ENCODE measurements at regions not wholly inside any gene's neighbourhood (a gene's known extent, or its start where the extent isn't known, plus 50 kb on each side); places are given as distances from the start of the nearest gene placed in this dataset.
A peak's percentile ranks its signal among the peaks of the same experiment; 100 is the strongest.

- H3K4me1 ChIP-seq (ENCODE audit: control insufficient read depth in 1 of 2, insufficient read depth in 2 of 2, low read length in 2 of 2): peaks cover 39 to 42% of the 10 kb centered on the region in 2 experiments
- H3K79me2 ChIP-seq (ENCODE audit: control insufficient read depth, insufficient read depth, low read length, poor library complexity): peaks cover 2% of the 10 kb centered on the region
- H2BK5ac ChIP-seq (ENCODE audit: low read depth, low read length, poor library complexity): peak overlapping the region; percentile 87
- peak overlapping the region; percentile 84 for H2BK120ac ChIP-seq (ENCODE audit: insufficient read depth, low read length, poor library complexity)
- H3K27me3 ChIP-seq (ENCODE audit: insufficient read depth, low read length): no peaks in the 10 kb centered on the region
- no peak overlapping the region for H3K9ac ChIP-seq (ENCODE audit: low read length)
- peak overlapping the region; percentile 41 for H3K14ac ChIP-seq (ENCODE audit: low read length)
- H2BK12ac ChIP-seq (ENCODE audit: low read length): peak overlapping the region; percentile 70
- DNase-seq: peak in 1 of 2 donors; percentile 7
- peak overlapping the region; percentile 64 for H3K4me2 ChIP-seq (ENCODE audit: low read length)
- no peak overlapping the region for H4K12ac ChIP-seq (ENCODE audit: low read depth, low read length)
- peak overlapping the region; percentile 44 for H3K4me3 ChIP-seq (ENCODE audit: low read depth, low read length)
- H3K27ac ChIP-seq (ENCODE audit: low read depth, low read length): peak overlapping the region; percentile 65
- no peaks in the 10 kb centered on the region for H3K9me3 ChIP-seq (ENCODE audit: insufficient read depth, low read depth, low read length)
- H3K18ac ChIP-seq (ENCODE audit: low read length): peak overlapping the region; percentile 88
- H2AK5ac ChIP-seq (ENCODE audit: low read length): peak overlapping the region; percentile 21
- peak overlapping the region; percentile 99 for H4K91ac ChIP-seq (ENCODE audit: low read depth, low read length)
- WGBS (ENCODE audit: extremely low coverage, insufficient coverage, insufficient read length): no CpG with 5 or more reads among the region's 83 CpGs
- peak overlapping the region; percentile 50 for H4K8ac ChIP-seq (ENCODE audit: low read depth, low read length)
- peaks cover 48% of the 10 kb centered on the region for H3K79me1 ChIP-seq (ENCODE audit: low read length)
- no peak overlapping the region for H3K23ac ChIP-seq (ENCODE audit: low read length)
- H3K36me3 ChIP-seq (ENCODE audit: control insufficient read depth in 1 of 2, insufficient read depth in 2 of 2, low read length in 2 of 2): no peaks in the 10 kb centered on the region
- no peak overlapping the region for H2AFZ ChIP-seq (ENCODE audit: insufficient read depth, low read length, poor library complexity)
- H3K4ac ChIP-seq (ENCODE audit: low read depth, low read length): peak overlapping the region; percentile 62
These were observed 768.1 kb upstream of the TBX3 start for GRCh38 chr12:115451780-115452736.

DNA sequence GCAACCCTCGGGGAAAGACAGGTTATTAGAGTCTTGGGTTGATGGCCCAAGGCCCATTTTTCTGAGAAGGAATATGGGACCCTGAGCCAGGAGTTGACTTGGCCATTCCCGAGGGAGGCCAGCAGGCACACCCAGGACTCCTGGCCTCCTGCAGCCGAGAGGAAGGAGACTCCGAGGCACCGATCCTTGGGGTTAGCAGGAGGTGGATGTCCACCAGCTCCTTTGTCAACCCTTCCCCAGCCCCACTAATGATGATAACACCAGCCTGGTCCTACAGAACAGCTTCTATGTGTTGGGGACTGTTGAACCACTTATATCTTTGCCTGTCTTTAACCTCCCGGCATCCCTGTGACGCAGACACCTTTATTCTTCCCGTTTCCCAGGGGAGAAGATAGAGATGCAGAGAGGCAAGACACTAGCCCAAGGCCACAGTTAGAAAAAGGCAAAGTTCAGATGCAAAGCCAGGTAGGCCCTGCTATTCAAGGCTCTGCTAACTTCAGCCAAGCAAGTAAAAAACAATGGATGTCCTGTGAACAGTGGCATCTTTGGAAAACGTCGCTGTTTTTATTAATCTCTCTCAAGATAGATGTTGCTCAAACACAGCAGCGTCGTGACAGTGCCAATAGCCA lies 767.3 kb upstream of the TBX3 start:
- no peak for DNase-seq
- Histone ChIP-seq H3K79me2 (ENCODE audit: control insufficient read depth, insufficient read depth, low read length, poor library complexity) (peaks cover 2% of the 10 kb centered on the region), H4K8ac (ENCODE audit: low read depth, low read length) (peak overlapping the region; percentile 50), H2AFZ (ENCODE audit: insufficient read depth, low read length, poor library complexity) (no peak overlapping the region), H3K27ac (ENCODE audit: low read depth, low read length) (peak overlapping the region; percentile 28), H3K18ac (ENCODE audit: low read length) (peak overlapping the region; percentile 88), H2AK5ac (ENCODE audit: low read length) (peak overlapping the region; percentile 36), H2BK5ac (ENCODE audit: low read depth, low read length, poor library complexity) (peak overlapping the region; percentile 2), H3K9me3 (ENCODE audit: insufficient read depth, low read depth, low read length) (no peaks in the 10 kb centered on the region), H3K14ac (ENCODE audit: low read length) (peak overlapping the region; percentile 41), H4K91ac (ENCODE audit: low read depth, low read length) (peak overlapping the region; percentile 56), H2BK12ac (ENCODE audit: low read length) (peak overlapping the region; percentile 50), H4K12ac (ENCODE audit: low read depth, low read length) (no peak overlapping the region), H3K27me3 (ENCODE audit: insufficient read depth, low read length) (no peaks in the 10 kb centered on the region), H3K9ac (ENCODE audit: low read length) (no peak overlapping the region), H2BK120ac (ENCODE audit: insufficient read depth, low read length, poor library complexity) (peak overlapping the region; percentile 18), H3K4me3 (ENCODE audit: low read depth, low read length) (no peak overlapping the region), H3K23ac (ENCODE audit: low read length) (no peak overlapping the region), H3K79me1 (ENCODE audit: low read length) (peaks cover 42% of the 10 kb centered on the region), H3K4ac (ENCODE audit: low read depth, low read length) (peak overlapping the region; percentile 62), H3K4me1 (ENCODE audit: control insufficient read depth in 1 of 2, insufficient read depth in 2 of 2, low read length in 2 of 2) (peaks cover 33 to 37% of the 10 kb centered on the region in 2 experiments), H3K36me3 (ENCODE audit: control insufficient read depth in 1 of 2, insufficient read depth in 2 of 2, low read length in 2 of 2) (no peaks in the 10 kb centered on the region), H3K4me2 (ENCODE audit: low read length) (peak overlapping the region; percentile 64)
- WGBS (ENCODE audit: extremely low coverage, insufficient coverage, insufficient read length): no CpG with 5 or more reads among the region's 12 CpGs

DNA sequence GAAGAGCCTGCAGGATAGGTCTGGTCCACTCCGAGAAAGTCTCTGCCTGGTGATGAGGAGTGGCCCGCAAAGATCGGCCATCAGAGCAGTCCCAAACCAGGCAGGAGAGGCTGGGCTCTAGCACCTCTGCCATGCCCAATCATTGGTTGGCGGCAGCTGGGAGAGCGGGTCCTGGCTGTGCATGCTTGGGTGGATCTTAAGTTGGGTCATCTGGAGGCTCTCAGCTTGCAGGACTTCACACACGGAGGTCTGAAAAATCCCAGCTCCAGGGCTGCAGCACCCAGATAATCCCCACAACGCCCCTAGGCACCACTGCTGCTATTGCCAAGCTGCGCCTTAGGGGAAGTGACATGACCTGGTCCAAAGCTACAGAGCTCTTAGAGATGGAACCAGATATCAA lies 766.7 kb upstream of the TBX3 start:
- H2BK12ac ChIP-seq (ENCODE audit: low read length): peak overlapping the region; percentile 88
- peak overlapping the region; percentile 56 for H4K91ac ChIP-seq (ENCODE audit: low read depth, low read length)
- H2BK5ac ChIP-seq (ENCODE audit: low read depth, low read length, poor library complexity): peak overlapping the region; percentile 59
- peak overlapping the region; percentile 76 for H3K14ac ChIP-seq (ENCODE audit: low read length)
- H3K79me2 ChIP-seq (ENCODE audit: control insufficient read depth, insufficient read depth, low read length, poor library complexity): peaks cover 2% of the 10 kb centered on the region
- no peaks in the 10 kb centered on the region for H3K36me3 ChIP-seq (ENCODE audit: control insufficient read depth in 1 of 2, insufficient read depth in 2 of 2, low read length in 2 of 2)
- peaks cover 37% of the 10 kb centered on the region for H3K79me1 ChIP-seq (ENCODE audit: low read length)
- H3K4me1 ChIP-seq (ENCODE audit: control insufficient read depth in 1 of 2, insufficient read depth in 2 of 2, low read length in 2 of 2): peaks cover 28 to 35% of the 10 kb centered on the region in 2 experiments
- no peaks in the 10 kb centered on the region for H3K27me3 ChIP-seq (ENCODE audit: insufficient read depth, low read length)
- no peak overlapping the region for H3K4me2 ChIP-seq (ENCODE audit: low read length)
- no peak overlapping the region for H4K12ac ChIP-seq (ENCODE audit: low read depth, low read length)
- no peak overlapping the region for H3K23ac ChIP-seq (ENCODE audit: low read length)
- H3K4me3 ChIP-seq (ENCODE audit: low read depth, low read length): no peak overlapping the region
- no peak for DNase-seq
- peak overlapping the region; percentile 18 for H4K8ac ChIP-seq (ENCODE audit: low read depth, low read length)
- no peak overlapping the region for H3K9ac ChIP-seq (ENCODE audit: low read length)
- H2AK5ac ChIP-seq (ENCODE audit: low read length): peak overlapping the region; percentile 59
- H3K9me3 ChIP-seq (ENCODE audit: insufficient read depth, low read depth, low read length): no peaks in the 10 kb centered on the region
- H2BK120ac ChIP-seq (ENCODE audit: insufficient read depth, low read length, poor library complexity): peak overlapping the region; percentile 77
- peak overlapping the region; percentile 50 for H3K18ac ChIP-seq (ENCODE audit: low read length)
- peak overlapping the region; percentile 13 for H2AFZ ChIP-seq (ENCODE audit: insufficient read depth, low read length, poor library complexity)
- peak overlapping the region; percentile 43 for H3K4ac ChIP-seq (ENCODE audit: low read depth, low read length)
- no CpG with 5 or more reads among the region's 8 CpGs for WGBS (ENCODE audit: extremely low coverage, insufficient coverage, insufficient read length)
- H3K27ac ChIP-seq (ENCODE audit: low read depth, low read length): peak overlapping the region; percentile 19

DNA sequence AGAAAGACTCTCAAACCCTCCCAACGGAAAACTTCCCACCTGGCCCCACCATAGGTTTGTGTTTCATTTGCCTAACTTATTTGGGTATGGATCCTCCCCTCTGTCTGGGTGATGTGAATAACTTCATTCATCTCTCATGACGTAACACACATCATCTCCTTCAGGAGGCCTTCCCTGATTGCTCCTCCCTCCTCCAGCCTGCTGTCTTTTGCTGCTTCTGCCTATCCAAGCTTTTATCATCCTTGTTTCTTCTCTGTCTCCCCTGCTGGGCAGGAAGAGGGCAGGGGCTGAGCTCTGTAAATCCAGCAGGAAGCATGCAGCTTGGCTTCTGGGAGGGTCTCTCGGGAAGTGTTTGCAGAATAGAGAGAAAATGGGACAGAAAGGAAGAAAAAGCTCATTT lies 766.0 kb upstream of the TBX3 start:
- H2BK12ac ChIP-seq (ENCODE audit: low read length): peak overlapping the region; percentile 46
- H2BK120ac ChIP-seq (ENCODE audit: insufficient read depth, low read length, poor library complexity): peak overlapping the region; percentile 30
- no peak overlapping the region for H3K4me2 ChIP-seq (ENCODE audit: low read length)
- H2AK5ac ChIP-seq (ENCODE audit: low read length): peak overlapping the region; percentile 22
- H3K79me2 ChIP-seq (ENCODE audit: control insufficient read depth, insufficient read depth, low read length, poor library complexity): peaks cover 2% of the 10 kb centered on the region
- peaks cover 37% of the 10 kb centered on the region for H3K79me1 ChIP-seq (ENCODE audit: low read length)
- H3K9me3 ChIP-seq (ENCODE audit: insufficient read depth, low read depth, low read length): no peaks in the 10 kb centered on the region
- peak overlapping the region; percentile 21 for H2BK5ac ChIP-seq (ENCODE audit: low read depth, low read length, poor library complexity)
- DNase-seq: no peak
- H4K12ac ChIP-seq (ENCODE audit: low read depth, low read length): no peak overlapping the region
- no peak overlapping the region for H3K4ac ChIP-seq (ENCODE audit: low read depth, low read length)
- H3K9ac ChIP-seq (ENCODE audit: low read length): no peak overlapping the region
- peak overlapping the region; percentile 29 for H3K18ac ChIP-seq (ENCODE audit: low read length)
- H3K36me3 ChIP-seq (ENCODE audit: control insufficient read depth in 1 of 2, insufficient read depth in 2 of 2, low read length in 2 of 2): no peaks in the 10 kb centered on the region
- H3K27ac ChIP-seq (ENCODE audit: low read depth, low read length): no peak overlapping the region
- H3K4me1 ChIP-seq (ENCODE audit: control insufficient read depth in 1 of 2, insufficient read depth in 2 of 2, low read length in 2 of 2): peaks cover 28 to 35% of the 10 kb centered on the region in 2 experiments
- H3K27me3 ChIP-seq (ENCODE audit: insufficient read depth, low read length): no peaks in the 10 kb centered on the region
- H2AFZ ChIP-seq (ENCODE audit: insufficient read depth, low read length, poor library complexity): no peak overlapping the region
- H3K14ac ChIP-seq (ENCODE audit: low read length): peak overlapping the region; percentile 46
- peak overlapping the region; percentile 72 for H4K91ac ChIP-seq (ENCODE audit: low read depth, low read length)
- H3K23ac ChIP-seq (ENCODE audit: low read length): no peak overlapping the region
- WGBS (ENCODE audit: extremely low coverage, insufficient coverage, insufficient read length): no CpG with 5 or more reads among the region's 3 CpGs
- no peak overlapping the region for H3K4me3 ChIP-seq (ENCODE audit: low read depth, low read length)
- peak overlapping the region; percentile 4 for H4K8ac ChIP-seq (ENCODE audit: low read depth, low read length)

Data from trophoblast cell (in vitro differentiated cells and primary cell).